ES-I3 (cell line): ENCODE measurements at regions not wholly inside any gene's neighbourhood (a gene's known extent, or its start where the extent isn't known, plus 50 kb on each side); places are given as distances from the start of the nearest gene placed in this dataset.
"Not testable (repeated sequence)": the region's sequence is repeated elsewhere in the genome, so short reads cannot be mapped to it uniquely, and the experiment has no call there.

ENCODE experiments used
- H3K36me3 ChIP-seq: 2 replicates; pipeline ENCODE4 v1.6.1; 2013; ENCODE audit warnings: mild to moderate bottlenecking, low read length, control low read depth, moderate library complexity; ENCODE audit not compliant: insufficient read depth
- H3K4me1 ChIP-seq: 2 replicates; pipeline ENCODE4 v1.6.1; 2013; ENCODE audit warnings: mild to moderate bottlenecking, control low read depth, low read length; ENCODE audit not compliant: insufficient read depth
- H3K9ac ChIP-seq: 2 replicates; pipeline ENCODE4 v1.6.1; 2013; ENCODE audit warnings: low read depth, mild to moderate bottlenecking, low read length, moderate library complexity
- H3K9me3 ChIP-seq: 2 replicates; pipeline ENCODE4 v1.6.1; 2013; ENCODE audit warnings: mild to moderate bottlenecking, low read length, moderate library complexity; ENCODE audit not compliant: control insufficient read depth, insufficient read depth

DNA sequence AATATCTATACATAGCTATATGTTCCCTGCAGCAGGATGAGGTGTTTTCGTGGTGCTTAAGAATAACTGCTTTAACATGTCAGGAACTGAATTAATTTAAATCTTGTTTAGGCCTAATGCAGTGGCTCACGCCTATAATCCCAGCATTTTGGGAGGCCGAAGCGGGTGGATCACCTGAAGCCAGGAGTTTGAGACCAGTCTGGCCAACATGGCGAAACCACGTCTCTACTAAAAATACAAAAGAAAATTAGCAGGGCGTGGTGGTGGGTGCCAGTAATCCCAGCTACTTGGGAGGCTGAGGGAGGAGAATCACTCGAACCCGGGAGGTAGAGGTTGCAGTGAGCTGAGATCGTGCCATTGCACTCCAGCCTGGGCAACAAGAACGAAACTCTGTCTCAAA, 717.8 kb upstream of the EPHA7 start:
- H3K4me1 ChIP-seq, H3K9ac ChIP-seq, H3K9me3 ChIP-seq, H3K36me3 ChIP-seq: not testable (repeated sequence)

DNA sequence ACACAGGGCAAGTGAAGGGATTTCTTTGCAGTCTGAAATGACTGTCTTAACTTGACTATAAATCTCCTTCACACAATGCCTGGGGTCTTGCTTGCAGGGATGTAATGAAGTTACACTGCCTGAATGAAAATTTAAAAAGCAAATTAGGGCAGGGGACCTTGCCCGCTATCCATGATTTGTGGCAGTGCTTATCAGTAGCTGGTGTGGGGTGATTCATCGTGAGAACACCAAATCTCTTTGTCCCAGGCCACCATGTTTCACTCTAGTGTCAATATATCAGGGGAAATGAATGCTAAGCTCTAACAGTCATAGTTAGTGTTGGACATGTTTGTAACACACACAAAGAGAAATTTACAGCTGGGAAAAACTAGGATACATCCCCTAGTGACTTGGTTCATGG, 713.7 kb upstream of the EPHA7 start:
- Histone ChIP-seq H3K9me3 (no peaks in the 10 kb centered on the region), H3K4me1 (peaks cover 3% of the 10 kb centered on the region; the same call in 1 of the 2 replicates), H3K36me3 (no peaks in the 10 kb centered on the region), H3K9ac (no peak overlapping the region)

- Histone ChIP-seq H3K9ac (no peak overlapping the region), H3K36me3 (no peaks in the 10 kb centered on the region), H3K9me3 (no peaks in the 10 kb centered on the region), H3K4me1 (peaks cover 3% of the 10 kb centered on the region; the same call in 1 of the 2 replicates)
These were observed 711.9 kb upstream of the EPHA7 start for GRCh38 chr6:94131271-94131670.

GRCh38 chr6:94130478-94130877, 711.1 kb upstream of the EPHA7 start:
- Histone ChIP-seq H3K4me1 (peaks cover 3% of the 10 kb centered on the region; the same call in 1 of the 2 replicates), H3K36me3 (no peaks in the 10 kb centered on the region), H3K9ac (no peak overlapping the region), H3K9me3 (no peaks in the 10 kb centered on the region)

DNA sequence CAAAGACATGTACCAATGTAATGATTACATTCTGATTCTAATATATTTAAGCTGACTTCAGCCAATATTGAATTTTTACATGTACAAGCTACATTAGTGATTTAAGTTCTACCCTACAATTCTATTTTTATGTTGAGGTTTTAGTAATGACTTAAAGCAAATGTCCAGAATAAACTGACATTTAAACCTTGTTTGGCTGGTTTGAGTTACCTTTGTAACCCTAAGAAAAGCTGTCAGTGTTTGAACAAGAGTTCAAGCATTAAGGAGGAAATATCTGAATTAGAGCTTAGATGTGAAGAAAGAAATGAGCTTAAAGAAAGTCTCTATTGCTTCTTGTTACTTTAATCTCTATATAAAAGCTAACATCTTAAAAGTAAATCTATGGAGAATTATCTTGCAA, 710.6 kb upstream of the EPHA7 start:
- Histone ChIP-seq H3K9ac (no peak overlapping the region), H3K4me1 (peaks cover 3% of the 10 kb centered on the region; the same call in 1 of the 2 replicates), H3K9me3 (no peaks in the 10 kb centered on the region), H3K36me3 (no peaks in the 10 kb centered on the region)

- H3K4me1 ChIP-seq: peaks cover 3% of the 10 kb centered on the region; the same call in 1 of the 2 replicates
These were observed 708.4 kb upstream of the EPHA7 start for GRCh38 chr6:94127716-94128115.

GRCh38 chr6:94124333-94124732, 705.0 kb upstream of the EPHA7 start:
- no peak overlapping the region for H3K9ac ChIP-seq
- H3K4me1 ChIP-seq: no peaks in the 10 kb centered on the region
- no peaks in the 10 kb centered on the region for H3K9me3 ChIP-seq
- no peaks in the 10 kb centered on the region for H3K36me3 ChIP-seq

More at GRCh38 chr6:94127716-94128115, 708.4 kb upstream of the EPHA7 start:
- Histone ChIP-seq H3K36me3 (no peaks in the 10 kb centered on the region), H3K9ac (no peak overlapping the region), H3K9me3 (no peaks in the 10 kb centered on the region)

DNA sequence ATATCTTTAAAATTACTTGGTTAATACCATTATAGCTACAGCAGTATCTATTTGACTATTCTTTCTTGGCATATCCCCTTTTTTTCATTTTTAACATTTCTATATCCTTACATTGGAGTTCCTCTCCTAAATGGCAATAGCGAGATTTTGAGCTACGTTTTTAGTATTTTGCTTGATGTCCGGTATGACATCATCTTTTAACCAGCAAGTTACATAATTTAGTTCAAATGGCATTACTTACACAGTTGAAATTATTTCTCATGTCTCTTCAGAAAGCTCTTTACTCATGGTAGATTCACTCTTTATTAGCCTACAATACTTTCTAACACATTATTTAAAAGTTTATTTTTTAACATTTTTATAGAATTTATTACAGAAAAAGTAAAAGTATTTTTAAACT, 701.7 kb upstream of the EPHA7 start:
- Histone ChIP-seq H3K4me1 (no peaks in the 10 kb centered on the region), H3K9me3 (no peaks in the 10 kb centered on the region), H3K36me3 (no peaks in the 10 kb centered on the region), H3K9ac (no peak overlapping the region)

DNA sequence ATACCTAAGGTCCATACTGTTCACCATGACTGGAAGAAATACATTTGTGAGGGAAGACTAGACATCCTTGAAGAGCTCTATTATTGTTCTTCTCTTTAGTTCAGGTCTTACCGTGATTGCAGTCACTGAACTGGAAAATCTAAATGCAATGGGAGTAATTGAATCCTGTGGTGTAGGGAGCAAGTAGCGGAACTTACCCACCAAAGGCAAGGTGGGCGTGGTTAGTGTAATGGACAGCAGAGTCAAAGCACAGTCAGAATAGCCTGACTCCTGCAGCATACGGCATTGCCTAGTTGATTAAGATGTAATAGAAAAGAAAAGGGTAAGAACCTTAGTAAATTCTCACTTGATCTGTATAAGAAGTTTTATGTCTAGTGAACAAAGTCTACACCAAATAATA, 679.7 kb upstream of the EPHA7 start:
- H3K4me1 ChIP-seq: no peaks in the 10 kb centered on the region
- no peak overlapping the region for H3K9ac ChIP-seq
- no peaks in the 10 kb centered on the region for H3K36me3 ChIP-seq
- H3K9me3 ChIP-seq: no peaks in the 10 kb centered on the region

- Histone ChIP-seq H3K9ac (no peak overlapping the region), H3K9me3 (no peaks in the 10 kb centered on the region), H3K4me1 (peaks cover under 1% of the 10 kb centered on the region; the same call in 1 of the 2 replicates), H3K36me3 (no peaks in the 10 kb centered on the region)
These were observed 676.6 kb upstream of the EPHA7 start for GRCh38 chr6:94095961-94096360.

GRCh38 chr6:94089941-94090340, 670.6 kb upstream of the EPHA7 start:
- no peak overlapping the region for H3K9ac ChIP-seq
- peaks cover 8% of the 10 kb centered on the region; the same call in 1 of the 2 replicates for H3K4me1 ChIP-seq
- H3K36me3 ChIP-seq: no peaks in the 10 kb centered on the region
- no peaks in the 10 kb centered on the region for H3K9me3 ChIP-seq

DNA sequence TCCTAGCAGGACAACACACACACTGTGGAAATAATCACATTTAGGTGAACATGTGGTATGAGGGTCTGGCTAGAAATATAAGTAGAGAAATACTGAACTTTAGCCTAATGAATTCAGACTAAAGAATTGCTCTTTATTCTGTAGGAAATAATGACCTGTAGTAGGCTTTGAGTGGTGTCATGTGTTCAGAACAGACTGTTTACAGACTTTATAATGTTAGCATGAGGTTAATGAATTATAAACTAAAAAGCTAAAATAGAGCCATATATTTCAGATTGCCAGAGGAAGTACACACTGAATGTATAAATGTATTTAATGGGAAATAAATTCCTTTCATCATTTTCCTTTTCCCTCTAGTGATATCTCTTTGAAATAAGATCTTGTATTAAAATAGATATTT, 669.5 kb upstream of the EPHA7 start:
- no peak overlapping the region for H3K9ac ChIP-seq
- H3K4me1 ChIP-seq: peaks cover 8% of the 10 kb centered on the region; the same call in 1 of the 2 replicates
- H3K9me3 ChIP-seq: no peaks in the 10 kb centered on the region
- no peaks in the 10 kb centered on the region for H3K36me3 ChIP-seq

- peaks cover 5% of the 10 kb centered on the region; the same call in 1 of the 2 replicates for H3K4me1 ChIP-seq
- H3K9me3 ChIP-seq: no peaks in the 10 kb centered on the region
- no peaks in the 10 kb centered on the region for H3K36me3 ChIP-seq
These were observed 655.4 kb upstream of the EPHA7 start for GRCh38 chr6:94074764-94075163.

GRCh38 chr6:94071835-94072234, 652.5 kb upstream of the EPHA7 start:
- H3K4me1 ChIP-seq: peaks cover 9% of the 10 kb centered on the region; the same call in 1 of the 2 replicates
- no peaks in the 10 kb centered on the region for H3K36me3 ChIP-seq
- no peaks in the 10 kb centered on the region for H3K9me3 ChIP-seq
- no peak overlapping the region for H3K9ac ChIP-seq

More at GRCh38 chr6:94074764-94075163, 655.4 kb upstream of the EPHA7 start:
- H3K9ac ChIP-seq: no peak overlapping the region

DNA sequence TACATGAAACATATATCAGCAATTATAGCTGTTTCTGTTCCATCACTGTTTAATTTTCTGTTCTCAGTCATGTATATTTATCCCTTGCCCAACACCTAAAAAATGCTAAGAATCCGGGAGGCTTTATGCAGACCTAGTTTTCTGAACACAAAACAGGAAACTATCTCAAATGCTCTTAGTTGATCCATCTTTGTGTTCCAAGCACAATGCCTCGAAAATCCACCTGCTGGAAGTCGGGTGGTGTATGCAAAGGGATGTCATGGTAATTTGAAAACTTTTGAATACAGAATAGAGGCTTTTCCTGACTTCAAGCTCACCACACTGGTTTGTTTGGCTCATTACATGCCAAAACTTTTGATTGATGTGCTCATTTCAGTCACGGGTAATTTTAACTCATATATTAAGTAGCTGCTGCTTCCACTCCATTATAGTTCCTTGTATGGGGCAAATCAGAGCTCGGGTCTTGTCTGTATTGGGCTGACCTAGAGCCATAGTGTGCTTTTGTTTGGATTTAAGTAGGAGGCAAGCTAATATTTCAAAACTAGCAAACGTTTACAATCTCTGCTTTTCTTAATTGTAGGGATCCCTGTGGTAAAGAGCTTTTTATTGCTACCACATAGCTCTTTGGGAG, 646.5 kb upstream of the EPHA7 start:
- Histone ChIP-seq H3K36me3 (no peaks in the 10 kb centered on the region), H3K9ac (no peak overlapping the region; the same call in 1 of the 2 replicates), H3K4me1 (peaks cover 19% of the 10 kb centered on the region; the same call in 1 of the 2 replicates), H3K9me3 (no peaks in the 10 kb centered on the region)
